ENCODE measurements at regions not wholly inside any gene's neighbourhood (a gene's known extent, or its start where the extent isn't known, plus 50 kb on each side); places are given as distances from the start of the nearest gene placed in this dataset.

DNA sequence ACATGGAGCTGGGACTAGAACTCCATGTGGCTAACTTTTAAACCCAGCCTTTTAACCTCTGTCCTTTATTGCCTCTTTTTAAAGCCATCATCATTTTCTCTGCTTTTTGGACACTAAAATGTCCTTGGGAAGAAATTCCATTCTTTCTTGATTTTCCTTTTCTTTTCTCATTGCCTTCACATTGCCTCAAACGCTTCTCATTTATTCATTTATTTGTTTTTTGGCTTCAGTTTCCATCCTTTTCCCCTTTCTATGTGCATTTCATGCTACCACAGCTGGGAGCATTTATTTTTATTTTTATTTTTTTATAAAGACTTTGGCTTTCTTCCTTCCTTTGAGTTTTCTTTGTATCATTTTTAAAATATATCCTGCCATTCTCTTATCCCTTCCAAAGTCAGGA is 212.2 kb downstream of the DACT1 start:
- CTCF ChIA-PET: no interaction called here
- TF ChIP-seq, protein P1, sequence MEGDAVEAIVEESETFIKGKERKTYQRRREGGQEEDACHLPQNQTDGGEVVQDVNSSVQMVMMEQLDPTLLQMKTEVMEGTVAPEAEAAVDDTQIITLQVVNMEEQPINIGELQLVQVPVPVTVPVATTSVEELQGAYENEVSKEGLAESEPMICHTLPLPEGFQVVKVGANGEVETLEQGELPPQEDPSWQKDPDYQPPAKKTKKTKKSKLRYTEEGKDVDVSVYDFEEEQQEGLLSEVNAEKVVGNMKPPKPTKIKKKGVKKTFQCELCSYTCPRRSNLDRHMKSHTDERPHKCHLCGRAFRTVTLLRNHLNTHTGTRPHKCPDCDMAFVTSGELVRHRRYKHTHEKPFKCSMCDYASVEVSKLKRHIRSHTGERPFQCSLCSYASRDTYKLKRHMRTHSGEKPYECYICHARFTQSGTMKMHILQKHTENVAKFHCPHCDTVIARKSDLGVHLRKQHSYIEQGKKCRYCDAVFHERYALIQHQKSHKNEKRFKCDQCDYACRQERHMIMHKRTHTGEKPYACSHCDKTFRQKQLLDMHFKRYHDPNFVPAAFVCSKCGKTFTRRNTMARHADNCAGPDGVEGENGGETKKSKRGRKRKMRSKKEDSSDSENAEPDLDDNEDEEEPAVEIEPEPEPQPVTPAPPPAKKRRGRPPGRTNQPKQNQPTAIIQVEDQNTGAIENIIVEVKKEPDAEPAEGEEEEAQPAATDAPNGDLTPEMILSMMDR (conservative IDR thresholded peaks at IDR 0.05): no peak
- no peak for TF ChIP-seq EZH2 (IDR thresholded peaks at IDR 0.05; ENCODE audit: low read depth)
- Histone ChIP-seq H3K9me3 (ENCODE audit: insufficient read depth, low read depth) (no peaks in the 10 kb centered on the region), H3F3A (ENCODE audit: insufficient read depth, low read depth) (no peaks in the 10 kb centered on the region), H3K4me3 (no peak overlapping the region), H3K79me2 (ENCODE audit: low read depth) (no peaks in the 10 kb centered on the region), H3K36me3 (ENCODE audit: low read depth) (no peaks in the 10 kb centered on the region), H3K27ac (no peak overlapping the region), H3K9me2 (ENCODE audit: insufficient read depth) (no peaks in the 10 kb centered on the region), H3K4me2 (no peak overlapping the region), H3K4me1 (replicated peaks; ENCODE audit: insufficient read depth) (no peaks in the 10 kb centered on the region), H2AFZ (no peak overlapping the region), H3K27me3 (ENCODE audit: insufficient read depth, low read depth) (peaks cover 9% of the 10 kb centered on the region; the same call in 1 of the 2 replicates), H4K20me1 (ENCODE audit: insufficient read depth) (no peaks in the 10 kb centered on the region)
- intact Hi-C loops (cut with micrococcal nuclease; ENCODE audit: unreplicated experiment): no loop called here
- POLR2A ChIA-PET (ENCODE audit: unreplicated experiment): no interaction called here
- no TSS peak for BruUV-seq (replicated peaks)
- no peak for DNase-seq

DNA sequence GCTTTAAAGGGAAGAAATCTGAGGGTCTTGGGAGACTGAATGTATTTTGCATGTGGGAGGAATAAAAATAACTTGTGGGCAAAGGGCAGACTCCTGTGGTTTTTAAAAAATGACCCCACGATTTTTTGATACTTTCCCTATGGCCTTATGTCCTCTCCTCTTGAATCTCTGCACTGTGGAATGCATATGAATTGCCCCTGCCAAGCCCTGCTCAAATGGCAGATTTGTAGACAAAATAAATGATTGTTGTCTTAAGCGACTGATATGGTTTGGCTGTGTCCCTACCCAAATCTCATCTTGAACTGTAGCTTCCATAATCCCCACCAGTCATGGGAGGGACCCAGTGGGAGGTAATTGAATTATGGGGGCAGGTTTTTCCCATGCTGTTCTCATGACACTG is 223.8 kb downstream of the DACT1 start:
- Histone ChIP-seq H3K27ac (no peak overlapping the region), H3F3A (ENCODE audit: insufficient read depth, low read depth) (no peaks in the 10 kb centered on the region), H3K9me2 (ENCODE audit: insufficient read depth) (no peaks in the 10 kb centered on the region), H3K4me3 (no peak overlapping the region), H2AFZ (no peak overlapping the region), H3K4me1 (replicated peaks; ENCODE audit: insufficient read depth) (no peaks in the 10 kb centered on the region), H3K4me2 (no peak overlapping the region), H3K36me3 (ENCODE audit: low read depth) (no peaks in the 10 kb centered on the region), H4K20me1 (ENCODE audit: insufficient read depth) (no peaks in the 10 kb centered on the region), H3K27me3 (ENCODE audit: insufficient read depth, low read depth) (peaks cover 3% of the 10 kb centered on the region; the same call in 1 of the 2 replicates), H3K79me2 (ENCODE audit: low read depth) (no peaks in the 10 kb centered on the region), H3K9me3 (ENCODE audit: insufficient read depth, low read depth) (no peaks in the 10 kb centered on the region; the same call in 1 of the 2 replicates)
- CTCF ChIA-PET: no interaction called here
- POLR2A ChIA-PET (ENCODE audit: unreplicated experiment): no interaction called here
- intact Hi-C loops (cut with micrococcal nuclease; ENCODE audit: unreplicated experiment): no loop called here
- TF ChIP-seq, protein P1 (conservative IDR thresholded peaks at IDR 0.05): no peak
- no peak for DNase-seq
- BruUV-seq (replicated peaks): no TSS peak

DNA sequence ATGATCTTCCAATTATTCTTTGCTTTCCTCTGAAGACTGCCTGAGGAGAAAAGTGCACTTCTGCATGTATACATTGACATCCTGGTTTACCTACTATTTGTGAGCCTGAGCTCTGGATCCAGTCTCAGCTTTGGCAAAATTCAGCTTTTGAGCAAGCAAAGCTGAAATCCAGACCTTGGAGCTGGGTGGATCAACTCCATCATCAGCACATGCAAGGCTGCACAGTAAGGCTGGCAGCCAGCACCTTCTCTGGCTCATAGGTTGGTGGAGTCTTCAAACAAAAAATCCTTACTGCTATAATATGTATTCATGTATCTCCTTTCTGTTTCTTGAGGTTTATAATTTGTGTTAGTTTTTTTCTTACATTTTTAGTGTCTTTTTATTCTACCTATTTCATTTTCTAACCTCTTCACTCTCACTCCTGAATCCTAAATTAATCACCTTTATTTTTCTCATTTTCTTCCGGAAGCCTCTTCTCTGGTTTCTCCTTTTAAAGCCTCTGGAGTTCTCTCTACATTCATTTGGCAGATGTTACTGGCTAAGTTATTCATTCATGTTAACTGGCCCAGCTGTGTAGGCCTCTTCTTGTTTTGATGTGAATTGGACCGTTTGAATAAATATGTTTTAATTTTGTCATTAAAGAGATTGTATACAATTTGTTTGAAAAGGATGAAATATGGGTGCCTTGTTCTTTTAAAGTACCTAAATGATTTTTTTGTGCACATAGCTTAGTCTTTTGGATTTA is 224.8 kb downstream of the DACT1 start:
- Histone ChIP-seq H3K9me3 (ENCODE audit: insufficient read depth, low read depth) (no peaks in the 10 kb centered on the region; the same call in 1 of the 2 replicates), H2AFZ (no peak overlapping the region), H3K27me3 (ENCODE audit: insufficient read depth, low read depth) (peaks cover 3% of the 10 kb centered on the region; the same call in 1 of the 2 replicates), H3K4me1 (replicated peaks; ENCODE audit: insufficient read depth) (no peaks in the 10 kb centered on the region), H3K27ac (no peak overlapping the region), H4K20me1 (ENCODE audit: insufficient read depth) (no peaks in the 10 kb centered on the region), H3F3A (ENCODE audit: insufficient read depth, low read depth) (no peaks in the 10 kb centered on the region), H3K79me2 (ENCODE audit: low read depth) (no peaks in the 10 kb centered on the region), H3K9me2 (ENCODE audit: insufficient read depth) (no peaks in the 10 kb centered on the region), H3K4me3 (no peak overlapping the region), H3K4me2 (no peak overlapping the region), H3K36me3 (ENCODE audit: low read depth) (no peaks in the 10 kb centered on the region)
- ChIA-PET CTCF (no interaction called here), POLR2A (ENCODE audit: unreplicated experiment) (no interaction called here)
- no TSS peak for BruUV-seq (replicated peaks)
- no peak for DNase-seq
- TF ChIP-seq, protein P1 (conservative IDR thresholded peaks at IDR 0.05): no peak
- TF ChIP-seq EZH2 (IDR thresholded peaks at IDR 0.05; ENCODE audit: low read depth): no peak
- intact Hi-C loops (cut with micrococcal nuclease; ENCODE audit: unreplicated experiment): no loop called here
